Neural cell (in vitro differentiated cells): ENCODE measurements at regions not wholly inside any gene's neighbourhood (a gene's known extent, or its start where the extent isn't known, plus 50 kb on each side); places are given as distances from the start of the nearest gene placed in this dataset.

Source experiments
- H2AFZ ChIP-seq: fragments of 200-600, 300-800 bp; sonication (generic), shearing (Covaris generic); 2 replicates; pipeline ENCODE4 v1.6.0; 2014; ENCODE audit warnings: low read depth, mild to moderate bottlenecking, antibody characterized with exemption, low read length, moderate library complexity
- H3F3A ChIP-seq: fragments of 200-600 bp; shearing (Covaris generic); 2 replicates; pipeline ENCODE4 v1.6.1; 2016; ENCODE audit warnings: mild to moderate bottlenecking, moderate library complexity, mixed read lengths, antibody characterized with exemption, low read length; ENCODE audit not compliant: insufficient read depth, poor library complexity, severe bottlenecking
- H3K27ac ChIP-seq: fragments of 200-600, 300-800 bp; sonication (generic), shearing (Covaris generic); 2 replicates; pipeline ENCODE4 v1.5.1; 2014; ENCODE audit warnings: mild to moderate bottlenecking, low read length, moderate library complexity
- H3K27me3 ChIP-seq: fragments of 300-800, 200-600 bp; sonication (generic), shearing (Covaris generic); 2 replicates; pipeline ENCODE4 v1.6.0; 2014; ENCODE audit warnings: mild to moderate bottlenecking, low read depth, low read length, moderate library complexity; ENCODE audit not compliant: insufficient read depth
- H3K36me3 ChIP-seq: fragments of 300-800, 200-600 bp; sonication (generic), shearing (Covaris generic); 2 replicates; pipeline ENCODE4 v1.5.1; 2014; ENCODE audit warnings: mild to moderate bottlenecking, antibody characterized with exemption, low read length, moderate library complexity; ENCODE audit not compliant: insufficient read depth
- H3K4me2 ChIP-seq: fragments of 300-800, 200-600 bp; sonication (generic), shearing (Covaris generic); 2 replicates; pipeline ENCODE4 v1.6.0; 2014; ENCODE audit warnings: mild to moderate bottlenecking, low read length
- H3K4me3 ChIP-seq: fragments of 300-800, 200-600 bp; sonication (generic), shearing (Covaris generic); 2 replicates; pipeline ENCODE4 v1.5.1; 2014; ENCODE audit warnings: mild to moderate bottlenecking, low read length, moderate library complexity
- H3K79me2 ChIP-seq: fragments of 200-600 bp; shearing (Covaris generic); replicated peaks from 2 replicates; pipeline ENCODE4 v1.6.0; 2014; ENCODE audit warnings: mild to moderate bottlenecking, low read length, moderate library complexity; ENCODE audit not compliant: insufficient read depth
- H3K9ac ChIP-seq: fragments of 300-800, 200-600 bp; sonication (generic), shearing (Covaris generic); 2 replicates; pipeline ENCODE4 v1.6.1; 2016; ENCODE audit warnings: mild to moderate bottlenecking, low read length, mixed read lengths
- H3K9me2 ChIP-seq: fragments of 200-600 bp; shearing (Covaris generic); 2 replicates; pipeline ENCODE4 v1.6.1; 2016; ENCODE audit warnings: mild to moderate bottlenecking, low read length, mixed read lengths; ENCODE audit not compliant: insufficient read depth
- H3K9me3 ChIP-seq: fragments of 200-600, 300-800 bp; sonication (generic), shearing (Covaris generic); 2 replicates; pipeline ENCODE4 v1.6.1; 2016; ENCODE audit warnings: mild to moderate bottlenecking, mixed run types, low read length, moderate library complexity, mixed read lengths
- H4K20me1 ChIP-seq: fragments of 200-600 bp; shearing (Covaris generic); 2 replicates; pipeline ENCODE4 v1.6.1; 2016; ENCODE audit warnings: mild to moderate bottlenecking, mixed run types; ENCODE audit not compliant: insufficient read depth
- EP300 ChIP-seq: fragments of 450-650 bp; conservative IDR thresholded peaks from 2 replicates; pipeline ENCODE4 v1.6.1; 2014; ENCODE audit warnings: antibody characterized with exemption, mild to moderate bottlenecking, moderate library complexity; ENCODE audit not compliant: poor library complexity, severe bottlenecking
- EZH2 ChIP-seq: fragments of 200-600, 300-800 bp; shearing (Covaris generic), sonication (generic); IDR thresholded peaks from 2 replicates; pipeline ENCODE4 v1.6.1; 2014; ENCODE audit warnings: antibody characterized with exemption, low read length, borderline replicate concordance, mild to moderate bottlenecking; ENCODE audit not compliant: insufficient read depth, poor library complexity, severe bottlenecking
- MXI1 ChIP-seq: fragments of 450-650 bp; conservative IDR thresholded peaks from 2 replicates; pipeline ENCODE4 v1.6.1; 2014; ENCODE audit warnings: antibody characterized with exemption, mild to moderate bottlenecking; ENCODE audit not compliant: poor library complexity, severe bottlenecking
- POLR2AphosphoS5 ChIP-seq: IDR thresholded peaks from 2 replicates; pipeline ENCODE4 v1.6.1; 2012
- RAD21 ChIP-seq: fragments of 450-650 bp; conservative IDR thresholded peaks from 2 replicates; pipeline ENCODE4 v1.6.1; 2014; ENCODE audit warnings: antibody characterized with exemption, mild to moderate bottlenecking, moderate library complexity
- SMC3 ChIP-seq: fragments of 450-650 bp; conservative IDR thresholded peaks from 2 replicates; pipeline ENCODE4 v1.6.1; 2014; ENCODE audit warnings: antibody characterized with exemption, mild to moderate bottlenecking, moderate library complexity; ENCODE audit not compliant: poor library complexity
- TAF1 ChIP-seq: IDR thresholded peaks from 2 replicates; pipeline ENCODE4 v1.6.1; 2012; ENCODE audit warnings: low read depth
- TF ChIP-seq, protein P1 (sequence below): IDR thresholded peaks from 2 replicates; pipeline ENCODE4 v1.6.1; 2012; ENCODE audit warnings: borderline replicate concordance
- TF ChIP-seq, protein P2 (sequence below): fragments of 450-650 bp; IDR thresholded peaks from 2 replicates; pipeline ENCODE4 v1.5.1; 2014; ENCODE audit warnings: antibody characterized with exemption, mild to moderate bottlenecking, moderate library complexity; ENCODE audit not compliant: poor library complexity, severe bottlenecking

DNA sequence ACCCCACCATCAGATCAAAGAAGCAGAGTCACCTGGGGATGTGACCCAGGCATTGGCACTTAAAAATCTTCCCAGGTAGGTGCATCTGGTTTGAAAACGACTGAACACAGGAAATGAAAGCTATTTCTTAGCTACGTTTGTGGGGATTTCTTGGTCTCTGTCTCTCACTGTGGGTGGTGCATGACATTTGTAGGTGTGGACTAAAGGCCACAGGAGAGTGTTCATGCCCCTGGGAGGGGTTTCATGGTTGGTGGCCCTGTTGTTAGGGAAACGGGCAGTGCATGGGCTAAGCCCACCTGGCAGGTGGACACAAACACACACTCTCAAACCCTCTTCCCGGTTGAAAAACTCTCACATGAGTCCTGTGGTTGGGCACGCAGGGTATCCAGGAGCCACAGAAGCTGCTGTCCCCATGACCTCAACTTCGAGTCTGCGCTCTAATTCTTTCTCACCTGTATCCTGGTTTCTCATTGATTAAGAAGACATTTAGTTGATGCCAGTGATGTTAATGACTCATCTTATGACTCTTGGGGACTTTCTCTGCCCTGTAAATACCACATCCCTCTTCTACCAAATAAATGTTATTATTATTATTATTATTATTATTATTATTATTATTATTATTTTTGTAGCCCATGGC, 119.4 kb downstream of the MRPS6 start:
- no peaks in the 10 kb centered on the region for H3K9me2 ChIP-seq

DNA sequence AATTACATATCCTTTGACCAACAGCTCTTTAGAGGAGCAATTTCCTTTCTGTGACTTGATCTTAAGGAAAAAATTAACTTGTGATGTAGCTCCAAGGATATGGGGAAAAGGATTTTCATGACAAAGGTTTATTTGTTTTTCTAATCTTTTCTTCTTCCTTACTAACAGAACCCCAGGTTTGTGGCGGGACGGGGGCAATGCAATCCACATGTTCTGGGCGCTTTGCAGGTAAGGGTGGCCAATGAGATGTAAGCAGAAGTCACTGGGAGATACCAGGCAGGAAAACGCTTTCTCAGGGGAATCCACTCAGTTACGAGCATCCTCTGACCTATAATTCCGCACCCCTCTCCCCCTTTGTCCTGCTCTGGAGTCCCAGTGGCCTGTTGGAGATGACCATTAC, 122.0 kb downstream of the MRPS6 start:
- Histone ChIP-seq H2AFZ (no peak overlapping the region), H3K9me2 (no peaks in the 10 kb centered on the region), H3F3A (no peaks in the 10 kb centered on the region), H3K36me3 (no peaks in the 10 kb centered on the region), H3K9me3 (no peaks in the 10 kb centered on the region), H3K27ac (no peak overlapping the region), H3K4me2 (no peak overlapping the region), H3K9ac (no peak overlapping the region), H3K79me2 (no peaks in the 10 kb centered on the region), H3K27me3 (no peaks in the 10 kb centered on the region), H3K4me3 (no peak overlapping the region), H4K20me1 (no peaks in the 10 kb centered on the region)
- TF ChIP-seq, protein P1, sequence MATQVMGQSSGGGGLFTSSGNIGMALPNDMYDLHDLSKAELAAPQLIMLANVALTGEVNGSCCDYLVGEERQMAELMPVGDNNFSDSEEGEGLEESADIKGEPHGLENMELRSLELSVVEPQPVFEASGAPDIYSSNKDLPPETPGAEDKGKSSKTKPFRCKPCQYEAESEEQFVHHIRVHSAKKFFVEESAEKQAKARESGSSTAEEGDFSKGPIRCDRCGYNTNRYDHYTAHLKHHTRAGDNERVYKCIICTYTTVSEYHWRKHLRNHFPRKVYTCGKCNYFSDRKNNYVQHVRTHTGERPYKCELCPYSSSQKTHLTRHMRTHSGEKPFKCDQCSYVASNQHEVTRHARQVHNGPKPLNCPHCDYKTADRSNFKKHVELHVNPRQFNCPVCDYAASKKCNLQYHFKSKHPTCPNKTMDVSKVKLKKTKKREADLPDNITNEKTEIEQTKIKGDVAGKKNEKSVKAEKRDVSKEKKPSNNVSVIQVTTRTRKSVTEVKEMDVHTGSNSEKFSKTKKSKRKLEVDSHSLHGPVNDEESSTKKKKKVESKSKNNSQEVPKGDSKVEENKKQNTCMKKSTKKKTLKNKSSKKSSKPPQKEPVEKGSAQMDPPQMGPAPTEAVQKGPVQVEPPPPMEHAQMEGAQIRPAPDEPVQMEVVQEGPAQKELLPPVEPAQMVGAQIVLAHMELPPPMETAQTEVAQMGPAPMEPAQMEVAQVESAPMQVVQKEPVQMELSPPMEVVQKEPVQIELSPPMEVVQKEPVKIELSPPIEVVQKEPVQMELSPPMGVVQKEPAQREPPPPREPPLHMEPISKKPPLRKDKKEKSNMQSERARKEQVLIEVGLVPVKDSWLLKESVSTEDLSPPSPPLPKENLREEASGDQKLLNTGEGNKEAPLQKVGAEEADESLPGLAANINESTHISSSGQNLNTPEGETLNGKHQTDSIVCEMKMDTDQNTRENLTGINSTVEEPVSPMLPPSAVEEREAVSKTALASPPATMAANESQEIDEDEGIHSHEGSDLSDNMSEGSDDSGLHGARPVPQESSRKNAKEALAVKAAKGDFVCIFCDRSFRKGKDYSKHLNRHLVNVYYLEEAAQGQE, result no peak
- TF ChIP-seq SMC3 (no peak), TAF1 (no peak), EZH2 (no peak), POLR2AphosphoS5 (no peak), RAD21 (no peak), EP300 (no peak), MXI1 (no peak)
- TF ChIP-seq, protein P2, sequence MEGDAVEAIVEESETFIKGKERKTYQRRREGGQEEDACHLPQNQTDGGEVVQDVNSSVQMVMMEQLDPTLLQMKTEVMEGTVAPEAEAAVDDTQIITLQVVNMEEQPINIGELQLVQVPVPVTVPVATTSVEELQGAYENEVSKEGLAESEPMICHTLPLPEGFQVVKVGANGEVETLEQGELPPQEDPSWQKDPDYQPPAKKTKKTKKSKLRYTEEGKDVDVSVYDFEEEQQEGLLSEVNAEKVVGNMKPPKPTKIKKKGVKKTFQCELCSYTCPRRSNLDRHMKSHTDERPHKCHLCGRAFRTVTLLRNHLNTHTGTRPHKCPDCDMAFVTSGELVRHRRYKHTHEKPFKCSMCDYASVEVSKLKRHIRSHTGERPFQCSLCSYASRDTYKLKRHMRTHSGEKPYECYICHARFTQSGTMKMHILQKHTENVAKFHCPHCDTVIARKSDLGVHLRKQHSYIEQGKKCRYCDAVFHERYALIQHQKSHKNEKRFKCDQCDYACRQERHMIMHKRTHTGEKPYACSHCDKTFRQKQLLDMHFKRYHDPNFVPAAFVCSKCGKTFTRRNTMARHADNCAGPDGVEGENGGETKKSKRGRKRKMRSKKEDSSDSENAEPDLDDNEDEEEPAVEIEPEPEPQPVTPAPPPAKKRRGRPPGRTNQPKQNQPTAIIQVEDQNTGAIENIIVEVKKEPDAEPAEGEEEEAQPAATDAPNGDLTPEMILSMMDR, result no peak

More for the DNA sequence above, 119.4 kb downstream of the MRPS6 start:
- Histone ChIP-seq H3K4me2 (no peak overlapping the region), H3K9ac (no peak overlapping the region), H4K20me1 (no peaks in the 10 kb centered on the region), H3K27me3 (no peaks in the 10 kb centered on the region), H3F3A (no peaks in the 10 kb centered on the region), H3K27ac (no peak overlapping the region), H3K79me2 (no peaks in the 10 kb centered on the region), H2AFZ (no peak overlapping the region), H3K36me3 (no peaks in the 10 kb centered on the region), H3K9me3 (peaks cover 4% of the 10 kb centered on the region), H3K4me3 (no peak overlapping the region)
- TF ChIP-seq EZH2 (no peak), EP300 (no peak), RAD21 (no peak), MXI1 (no peak), TAF1 (no peak), POLR2AphosphoS5 (no peak), SMC3 (no peak)
- TF ChIP-seq, protein P1, result no peak
- TF ChIP-seq, protein P2, result no peak
